GM23248 (cell line): ENCODE measurements at regions not wholly inside any gene's neighbourhood (a gene's known extent, or its start where the extent isn't known, plus 50 kb on each side); places are given as distances from the start of the nearest gene placed in this dataset.

Source experiments
- DNase-seq: peaks from one replicate; pipeline ENCODE4 v3.0.0-alpha.2; 2015
- H2AFZ ChIP-seq: fragments of 200-600 bp; sonication (generic); 2 replicates; pipeline ENCODE4 v1.6.1; 2016; ENCODE audit warnings: antibody characterized with exemption
- H3F3A ChIP-seq: fragments of 200-600 bp; sonication (generic); 2 replicates; pipeline ENCODE4 v1.6.1; 2016; ENCODE audit warnings: mild to moderate bottlenecking, antibody characterized with exemption, mixed run types; ENCODE audit not compliant: insufficient read depth
- H3K27ac ChIP-seq: fragments of 200-600 bp; sonication (generic); 2 replicates; pipeline ENCODE4 v1.5.1; 2016; ENCODE audit warnings: mild to moderate bottlenecking
- H3K27me3 ChIP-seq: fragments of 200-600 bp; sonication (generic); replicated peaks from 2 replicates; pipeline ENCODE4 v1.6.1; 2016; ENCODE audit warnings: mild to moderate bottlenecking; ENCODE audit not compliant: insufficient read depth
- H3K36me3 ChIP-seq: fragments of 200-600 bp; sonication (generic); 2 replicates; pipeline ENCODE4 v1.6.1; 2016; ENCODE audit warnings: low read depth, mild to moderate bottlenecking
- H3K4me1 ChIP-seq: fragments of 200-600 bp; sonication (generic); 2 replicates; pipeline ENCODE4 v1.6.1; 2016; ENCODE audit warnings: mild to moderate bottlenecking; ENCODE audit not compliant: insufficient read depth
- H3K4me2 ChIP-seq: fragments of 200-600 bp; sonication (generic); one replicate; pipeline ENCODE4 v1.6.1; 2016; ENCODE audit warnings: mild to moderate bottlenecking; ENCODE audit not compliant: unreplicated experiment
- H3K4me3 ChIP-seq: fragments of 200-600 bp; sonication (generic); 2 replicates; pipeline ENCODE4 v1.5.1; 2016; ENCODE audit warnings: mild to moderate bottlenecking
- H3K79me2 ChIP-seq: fragments of 200-600 bp; sonication (generic); 2 replicates; pipeline ENCODE4 v1.6.1; 2016; ENCODE audit warnings: mild to moderate bottlenecking; ENCODE audit not compliant: insufficient read depth
- H3K9ac ChIP-seq: fragments of 200-600 bp; sonication (generic); 2 replicates; pipeline ENCODE4 v1.6.1; 2016; ENCODE audit warnings: mild to moderate bottlenecking
- H3K9me2 ChIP-seq: fragments of 200-600 bp; sonication (generic); 2 replicates; pipeline ENCODE4 v1.6.1; 2016; ENCODE audit warnings: mixed run types, mild to moderate bottlenecking, moderate library complexity; ENCODE audit not compliant: insufficient read depth
- H3K9me3 ChIP-seq: fragments of 200-600 bp; sonication (generic); one replicate; pipeline ENCODE4 v1.6.1; 2017; ENCODE audit warnings: low read depth
- H4K20me1 ChIP-seq: fragments of 200-600 bp; sonication (generic); 2 replicates; pipeline ENCODE4 v1.6.0; 2016; ENCODE audit not compliant: insufficient read depth
- EZH2 ChIP-seq: fragments of 200-600 bp; sonication (generic); IDR thresholded peaks from 2 replicates; pipeline ENCODE4 v1.6.1; 2018; ENCODE audit warnings: antibody characterized with exemption, mild to moderate bottlenecking; ENCODE audit not compliant: insufficient read depth, poor library complexity, severe bottlenecking
- EZH2phosphoT487 ChIP-seq: fragments of 200-600 bp; sonication (generic); IDR thresholded peaks from 2 replicates; pipeline ENCODE4 v1.6.1; 2018; ENCODE audit warnings: antibody characterized with exemption, moderate library complexity, mild to moderate bottlenecking, low read depth; ENCODE audit not compliant: insufficient read depth
- WGBS, 2 experiments: methylation state at CpG; one replicate each; pipeline ENCODE4 v1.1.6; 2015 to 2017; ENCODE audit warnings: low lambda C conversion rate in 2 of 2, low coverage in 1 of 2; ENCODE audit errors: missing lambda C conversion rate in 2 of 2; 5-methylcytosine and 5-hydroxymethylcytosine counted together
- in situ Hi-C: fragments of 300-500 bp; cut with MboI; formaldehyde crosslinking; loops from 2 replicates; pipeline ENCODE4 v1.15.0; 2020

- Histone ChIP-seq H3K4me3 (no peak overlapping the region), H3K4me1 (no peaks in the 10 kb centered on the region), H3K4me2 (no peak overlapping the region), H3F3A (no peaks in the 10 kb centered on the region), H4K20me1 (no peaks in the 10 kb centered on the region), H3K9ac (no peak overlapping the region), H3K27ac (no peak overlapping the region), H3K9me3 (no peaks in the 10 kb centered on the region), H3K36me3 (no peaks in the 10 kb centered on the region), H3K79me2 (no peaks in the 10 kb centered on the region), H3K9me2 (no peaks in the 10 kb centered on the region), H3K27me3 (no peaks in the 10 kb centered on the region), H2AFZ (no peak overlapping the region)
- 58 to 63% methylated on average over 4 of the region's 4 CpGs for WGBS, 2 experiments
- no peak for DNase-seq
- TF ChIP-seq EZH2phosphoT487: no peak
- TF ChIP-seq EZH2: no peak
- in situ Hi-C loops: no loop called here
Measured at GRCh38 chr20:10965936-10966470, 292.2 kb upstream of the JAG1 start.

GRCh38 chr20:10970109-10970508 is 296.3 kb upstream of the JAG1 start:
- TF ChIP-seq EZH2 (no peak), EZH2phosphoT487 (no peak)
- Histone ChIP-seq H3K9me2 (no peaks in the 10 kb centered on the region), H3K4me1 (no peaks in the 10 kb centered on the region), H3K27me3 (no peaks in the 10 kb centered on the region), H4K20me1 (no peaks in the 10 kb centered on the region), H3K4me3 (no peak overlapping the region), H3F3A (no peaks in the 10 kb centered on the region), H2AFZ (no peak overlapping the region), H3K9ac (no peak overlapping the region), H3K79me2 (no peaks in the 10 kb centered on the region), H3K27ac (no peak overlapping the region), H3K9me3 (no peaks in the 10 kb centered on the region), H3K4me2 (no peak overlapping the region), H3K36me3 (no peaks in the 10 kb centered on the region)
- no peak for DNase-seq
- WGBS, 2 experiments: 59 to 76% methylated on average over 1 of the region's 1 CpG
- in situ Hi-C loops: no loop called here

GRCh38 chr20:10971096-10971495 is 297.3 kb upstream of the JAG1 start:
- H3K36me3 ChIP-seq: no peaks in the 10 kb centered on the region
- TF ChIP-seq EZH2 (no peak), EZH2phosphoT487 (no peak)

GRCh38 chr20:10972219-10972860 is 298.5 kb upstream of the JAG1 start:
- Histone ChIP-seq H3K9me2 (no peaks in the 10 kb centered on the region), H3K9ac (no peak overlapping the region), H2AFZ (no peak overlapping the region), H3K36me3 (no peaks in the 10 kb centered on the region), H3K9me3 (no peaks in the 10 kb centered on the region), H3K27ac (no peak overlapping the region), H3F3A (no peaks in the 10 kb centered on the region), H3K4me3 (no peak overlapping the region), H3K27me3 (no peaks in the 10 kb centered on the region), H3K4me2 (no peak overlapping the region), H3K4me1 (no peaks in the 10 kb centered on the region), H3K79me2 (no peaks in the 10 kb centered on the region), H4K20me1 (no peaks in the 10 kb centered on the region)
- no peak for DNase-seq
- WGBS, 2 experiments: 76 to 83% methylated on average over 4 of the region's 4 CpGs
- in situ Hi-C loops: no loop called here
- TF ChIP-seq EZH2 (no peak), EZH2phosphoT487 (no peak)

More at GRCh38 chr20:10971096-10971495, 297.3 kb upstream of the JAG1 start:
- Histone ChIP-seq H3K4me2 (no peak overlapping the region), H3K9ac (no peak overlapping the region), H3K4me3 (no peak overlapping the region), H3K4me1 (no peaks in the 10 kb centered on the region), H4K20me1 (no peaks in the 10 kb centered on the region), H3K27me3 (no peaks in the 10 kb centered on the region), H3K27ac (no peak overlapping the region), H3K79me2 (no peaks in the 10 kb centered on the region), H3F3A (no peaks in the 10 kb centered on the region), H2AFZ (no peak overlapping the region), H3K9me3 (no peaks in the 10 kb centered on the region), H3K9me2 (no peaks in the 10 kb centered on the region)
- in situ Hi-C loops: no loop called here
- 89 to 97% methylated on average over 1 of the region's 1 CpG for WGBS, 2 experiments
- no peak for DNase-seq
